H1 (cell line): ENCODE measurements at regions not wholly inside any gene's neighbourhood (a gene's known extent, or its start where the extent isn't known, plus 50 kb on each side); places are given as distances from the start of the nearest gene placed in this dataset.

Experiments used
- CTCF ChIA-PET: fragments of 300-600 bp; sonication (Branson Sonifier 250); formaldehyde crosslinking; loops from one replicate; lab custom pipeline; 2021; ENCODE audit not compliant: partially characterized antibody; lab: Charles Lee
- POLR2A ChIA-PET: fragments of 300-600 bp; sonication (Branson Sonifier 250); formaldehyde crosslinking; loops from one replicate; lab custom pipeline; 2021; ENCODE audit warnings: inconsistent platforms; ENCODE audit not compliant: partially characterized antibody; lab: Charles Lee
- DNase-seq, 2 experiments: peaks; one replicate each; pipeline versions ENCODE4 v3.0.0 to v3.0.0-alpha.2; 2010 to 2022; ENCODE audit warnings: low spot score in 2 of 2, low read depth in 1 of 2, mixed read lengths in 1 of 2
- FAIRE-seq: peaks from 2 replicates; lab custom pipeline; 2011; peaks lifted over from hg19 to GRCh38; lab: Jason Lieb, UNC
- H2AFZ ChIP-seq: 2 replicates; pipeline ENCODE4 v1.8.1; 2012; ENCODE audit warnings: low read length, inconsistent platforms
- H2AK5ac ChIP-seq: 2 replicates; pipeline ENCODE4 v1.6.1; 2013; ENCODE audit warnings: low read depth, low read length
- H2BK120ac ChIP-seq: replicated peaks from 2 replicates; pipeline ENCODE3; 2013; ENCODE audit warnings: low read depth, low read length, inconsistent platforms
- H2BK12ac ChIP-seq: 2 replicates; pipeline ENCODE4 v1.6.1; 2013; ENCODE audit warnings: low read depth, low read length
- H2BK15ac ChIP-seq: 2 replicates; pipeline ENCODE4 v1.6.1; 2013; ENCODE audit warnings: low read length
- H2BK20ac ChIP-seq: 2 replicates; pipeline ENCODE4 v1.6.1; 2013; ENCODE audit warnings: low read length
- H2BK5ac ChIP-seq: 2 replicates; pipeline ENCODE4 v1.6.1; 2013; ENCODE audit warnings: low read depth, low read length
- H3K14ac ChIP-seq: 2 replicates; pipeline ENCODE4 v1.6.1; 2013; ENCODE audit warnings: inconsistent platforms; ENCODE audit not compliant: insufficient read length
- H3K18ac ChIP-seq: 2 replicates; pipeline ENCODE4 v1.6.1; 2013; ENCODE audit warnings: low read length; ENCODE audit errors: extremely low read depth
- H3K23ac ChIP-seq: 2 replicates; pipeline ENCODE4 v1.6.1; 2013; ENCODE audit warnings: inconsistent platforms; ENCODE audit not compliant: insufficient read length
- H3K23me2 ChIP-seq: 2 replicates; pipeline ENCODE4 v1.6.1; 2013; ENCODE audit warnings: low read depth, low read length
- H3K27ac ChIP-seq: 2 replicates; pipeline ENCODE4 v1.6.1; 2011; ENCODE audit warnings: low read depth, low read length, inconsistent platforms
- H3K27me3 ChIP-seq, 4 experiments: replicated peaks in 1 of 4; 1 replicate in 1 of 4; 2 replicates in 3 of 4; pipeline versions ENCODE4 v1.6.1 to v1.8.1; 2011 to 2013; ENCODE audit warnings: low read length in 3 of 4, mild to moderate bottlenecking in 3 of 4, inconsistent platforms in 2 of 4, mixed read lengths in 2 of 4, moderate library complexity in 1 of 4; ENCODE audit not compliant: control insufficient read depth in 3 of 4, insufficient read depth in 3 of 4; ENCODE audit errors: extremely low read depth in 1 of 4
- H3K36me3 ChIP-seq, 4 experiments: 2 replicates each; pipeline versions ENCODE4 v1.6.1 to v1.8.1; 2011 to 2013; ENCODE audit warnings: mild to moderate bottlenecking in 4 of 4, low read length in 3 of 4, moderate library complexity in 2 of 4, control low read depth in 1 of 4, inconsistent platforms in 1 of 4; ENCODE audit not compliant: insufficient read depth in 4 of 4, control insufficient read depth in 2 of 4
- H3K4ac ChIP-seq: replicated peaks from 2 replicates; pipeline ENCODE3; 2013; ENCODE audit warnings: low read length, low read depth, mixed read lengths, inconsistent platforms; ENCODE audit not compliant: insufficient read length
- H3K4me1 ChIP-seq, 4 experiments: replicated peaks in 1 of 4; 1 replicate in 1 of 4; 2 replicates in 3 of 4; pipeline versions ENCODE4 v1.6.1 to v1.8.1; 2011 to 2013; ENCODE audit warnings: low read length in 3 of 4, inconsistent platforms in 2 of 4, mixed read lengths in 1 of 4; ENCODE audit not compliant: insufficient read depth in 4 of 4, control insufficient read depth in 3 of 4
- H3K4me2 ChIP-seq, 2 experiments: 2 replicates each; pipeline versions ENCODE4 v1.6.1 to v1.8.1; 2011 to 2013; ENCODE audit warnings: low read depth in 2 of 2, low read length in 2 of 2, control low read depth in 1 of 2, inconsistent platforms in 1 of 2, mild to moderate bottlenecking in 1 of 2; ENCODE audit not compliant: insufficient read depth in 1 of 2
- H3K4me3 ChIP-seq, 4 experiments: fragments of 200-600, 300-600 bp in 1 of 4; sonication (generic), shearing (Covaris generic), sonication (Bioruptor Twin) in 1 of 4; 2 replicates each; pipeline versions ENCODE4 v1.5.1 to v1.8.1; 2011 to 2016; ENCODE audit warnings: low read length in 4 of 4, low read depth in 3 of 4, control low read depth in 2 of 4, inconsistent platforms in 2 of 4, mild to moderate bottlenecking in 2 of 4, mixed read lengths in 1 of 4, moderate library complexity in 1 of 4; ENCODE audit not compliant: insufficient read depth in 2 of 4; ENCODE audit errors: extremely low read depth in 1 of 4
- H3K56ac ChIP-seq: replicated peaks from 2 replicates; pipeline ENCODE3; 2013; ENCODE audit warnings: low read depth, mild to moderate bottlenecking, mixed read lengths, low read length, inconsistent platforms; ENCODE audit not compliant: insufficient read length
- H3K79me1 ChIP-seq: 2 replicates; pipeline ENCODE4 v1.6.1; 2013; ENCODE audit warnings: low read depth, low read length, control low read depth
- H3K79me2 ChIP-seq, 2 experiments: 2 replicates each; pipeline versions ENCODE4 v1.6.1 to v1.8.1; 2012 to 2013; ENCODE audit warnings: low read length in 2 of 2, mild to moderate bottlenecking in 2 of 2, inconsistent platforms in 1 of 2; ENCODE audit not compliant: insufficient read depth in 2 of 2, control insufficient read depth in 1 of 2
- H3K9ac ChIP-seq, 4 experiments: replicated peaks in 1 of 4; 1 replicate in 1 of 4; 2 replicates in 3 of 4; pipeline versions ENCODE4 v1.6.1 to v1.8.1; 2011 to 2013; ENCODE audit warnings: low read depth in 3 of 4, low read length in 3 of 4, control low read depth in 2 of 4, mild to moderate bottlenecking in 2 of 4, moderate library complexity in 2 of 4, inconsistent platforms in 1 of 4; ENCODE audit errors: extremely low read depth in 1 of 4
- H3K9me3 ChIP-seq, 2 experiments: 2 replicates each; pipeline versions ENCODE4 v1.6.1 to v1.8.1; 2012 to 2013; ENCODE audit warnings: mild to moderate bottlenecking in 2 of 2, moderate library complexity in 2 of 2, control low read depth in 1 of 2, inconsistent platforms in 1 of 2, low read depth in 1 of 2, low read length in 1 of 2, mixed read lengths in 1 of 2; ENCODE audit not compliant: insufficient read depth in 2 of 2
- H4K20me1 ChIP-seq, 2 experiments: replicated peaks in 1 of 2; 2 replicates each; pipeline versions ENCODE3 to v1.8.1; 2011 to 2013; ENCODE audit warnings: inconsistent platforms in 2 of 2, low read length in 2 of 2, mild to moderate bottlenecking in 1 of 2; ENCODE audit not compliant: insufficient read depth in 2 of 2, control insufficient read depth in 1 of 2
- H4K5ac ChIP-seq: 2 replicates; pipeline ENCODE4 v1.6.1; 2013; ENCODE audit warnings: low read length, low read depth, mixed read lengths, inconsistent platforms; ENCODE audit not compliant: insufficient read length
- H4K8ac ChIP-seq: 2 replicates; pipeline ENCODE4 v1.8.0; 2013; ENCODE audit warnings: mild to moderate bottlenecking, moderate library complexity, low read length, inconsistent platforms; ENCODE audit not compliant: insufficient read depth; ENCODE audit errors: extremely low read depth
- H4K91ac ChIP-seq: replicated peaks from 2 replicates; pipeline ENCODE3; 2013; ENCODE audit warnings: low read length, mixed read lengths, inconsistent platforms; ENCODE audit not compliant: insufficient read length
- ASH2L ChIP-seq: fragments of 200-600, 300-600 bp; sonication (generic); IDR thresholded peaks from one replicate; pipeline ENCODE4 v1.7.1; 2017; ENCODE audit warnings: low read length
- CBX5 ChIP-seq: fragments of 300-800, 300-1000 bp; sonication (generic); IDR thresholded peaks from 2 replicates; pipeline ENCODE4 v1.7.1; 2016; ENCODE audit warnings: antibody characterized with exemption, low read length, low read depth
- CHD1 ChIP-seq: IDR thresholded peaks from 2 replicates; pipeline ENCODE4 v1.6.1; 2012; ENCODE audit warnings: low read depth, low read length, improper control_type of control experiment
- FOSL1 ChIP-seq: IDR thresholded peaks from 2 replicates; pipeline ENCODE4 v1.6.1; 2011; ENCODE audit warnings: mild to moderate bottlenecking, low read depth, low read length, moderate library complexity; ENCODE audit not compliant: insufficient read depth
- KDM4A ChIP-seq: IDR thresholded peaks from one replicate; pipeline ENCODE4 v1.7.1; 2012; ENCODE audit warnings: low read depth, mild to moderate bottlenecking, moderate library complexity, low read length, inconsistent platforms; ENCODE audit not compliant: severe bottlenecking
- KDM5A ChIP-seq: fragments of 200-600 bp; IDR thresholded peaks from 2 replicates; pipeline ENCODE4 v1.7.1; 2012; ENCODE audit warnings: mild to moderate bottlenecking, low read length, inconsistent platforms, mixed read lengths
- MAFK ChIP-seq: IDR thresholded peaks from 2 replicates; pipeline ENCODE4 v1.6.1; 2012; ENCODE audit warnings: low read depth, mild to moderate bottlenecking, improper control_type of control experiment, low read length
- POLR2A ChIP-seq, 2 experiments: IDR thresholded peaks; 1 replicate in 1 of 2; 2 replicates in 1 of 2; pipeline ENCODE4 v1.6.1; 2011; ENCODE audit warnings: low read depth in 2 of 2, low read length in 2 of 2, mild to moderate bottlenecking in 2 of 2; ENCODE audit errors: control extremely low read depth in 1 of 2
- RAD21 ChIP-seq, 2 experiments: IDR thresholded peaks in 1 of 2; conservative IDR thresholded peaks in 1 of 2; 2 replicates each; pipeline ENCODE4 v1.6.1; 2011; ENCODE audit warnings: low read depth in 2 of 2, low read length in 2 of 2, improper control_type of control experiment in 1 of 2, inconsistent platforms in 1 of 2, mild to moderate bottlenecking in 1 of 2, moderate library complexity in 1 of 2
- RBBP5 ChIP-seq: IDR thresholded peaks from 2 replicates; pipeline ENCODE4 v1.7.1; 2012; ENCODE audit warnings: low read depth, mild to moderate bottlenecking, inconsistent platforms, low read length, moderate library complexity, borderline replicate concordance
- SRF ChIP-seq: IDR thresholded peaks from 2 replicates; pipeline ENCODE4 v1.6.1; 2011; ENCODE audit warnings: mild to moderate bottlenecking, low read depth, low read length, moderate library complexity
- TEAD4 ChIP-seq: IDR thresholded peaks from 2 replicates; pipeline ENCODE4 v1.6.1; 2012; ENCODE audit warnings: low read depth, low read length, inconsistent platforms, mixed read lengths
- WGBS, 2 experiments: shearing (Covaris generic) in 1 of 2; methylation state at CpG; one replicate each; pipeline versions ENCODE4 v1.1.6 to v1.1.7; 2013 to 2015; ENCODE audit warnings: low lambda C conversion rate in 2 of 2, mixed read lengths in 2 of 2, inconsistent platforms in 1 of 2, low coverage in 1 of 2, missing lambda C conversion rate in 1 of 2; ENCODE audit not compliant: insufficient replicate concordance in 2 of 2, insufficient coverage in 1 of 2, insufficient read length in 1 of 2; ENCODE audit errors: extremely low coverage in 1 of 2, missing lambda C conversion rate in 1 of 2; 5-methylcytosine and 5-hydroxymethylcytosine counted together
- TF ChIP-seq, protein P1 (sequence below): IDR thresholded peaks from 2 replicates; pipeline ENCODE4 v1.6.1; 2011; ENCODE audit warnings: low read depth, mild to moderate bottlenecking, low read length; ENCODE audit not compliant: insufficient read depth

- H4K8ac ChIP-seq: no peak overlapping the region
- no peak for DNase-seq
- no peaks in the 10 kb centered on the region for H3K27me3 ChIP-seq
- no peak overlapping the region for H3K14ac ChIP-seq
- H2BK15ac ChIP-seq: no peak overlapping the region
- no peaks in the 10 kb centered on the region for H3K9me3 ChIP-seq
- peaks cover 0 to 2% (median 0%) of the 10 kb centered on the region in 4 experiments; a peak in 1 of 7 replicates for H3K4me1 ChIP-seq
- no peak overlapping the region for H4K5ac ChIP-seq
- H3K36me3 ChIP-seq: no peaks in the 10 kb centered on the region
- CTCF ChIA-PET: no interaction called here
- no peak overlapping the region for H3K4me2 ChIP-seq
- H3K23ac ChIP-seq: no peak overlapping the region
- no peaks in the 10 kb centered on the region for H3K79me2 ChIP-seq
- no peak overlapping the region for H2BK20ac ChIP-seq
- H2BK120ac ChIP-seq: no peak overlapping the region
- H2BK12ac ChIP-seq: no peak overlapping the region
- no peak overlapping the region for H3K9ac ChIP-seq
- no peak overlapping the region for H3K18ac ChIP-seq
- H3K4ac ChIP-seq: no peak overlapping the region
- no peak overlapping the region for H3K56ac ChIP-seq
- no peaks in the 10 kb centered on the region for H4K20me1 ChIP-seq
- H3K27ac ChIP-seq: no peak overlapping the region
- no peak overlapping the region for H2BK5ac ChIP-seq
- FAIRE-seq: no peak
- H2AK5ac ChIP-seq: no peak overlapping the region
- no peak overlapping the region for H3K4me3 ChIP-seq
- POLR2A ChIA-PET: no interaction called here
- 95% methylated on average over 2 of the region's 2 CpGs; no CpG with 5 or more reads in 1 of the 2 experiments for WGBS, 2 experiments
- no peak for TF ChIP-seq CHD1
- TF ChIP-seq KDM5A: no peak
- no peak for TF ChIP-seq RAD21 (IDR thresholded peaks at IDR 0.05 in 1 of 2, conservative IDR thresholded peaks at IDR 0.05 in 1 of 2; ENCODE audit: low read depth in 2 of 2, low read length in 2 of 2)
- TF ChIP-seq RBBP5: no peak
- TF ChIP-seq ASH2L: no peak
- TF ChIP-seq CBX5: no peak
- TF ChIP-seq MAFK: no peak
- TF ChIP-seq POLR2A (IDR thresholded peaks at IDR 0.05; ENCODE audit: control extremely low read depth in 1 of 2, low read depth in 2 of 2, low read length in 2 of 2): no peak
- no peak for TF ChIP-seq SRF
- no peak for TF ChIP-seq FOSL1
- no peak for TF ChIP-seq TEAD4
- TF ChIP-seq, protein P1, sequence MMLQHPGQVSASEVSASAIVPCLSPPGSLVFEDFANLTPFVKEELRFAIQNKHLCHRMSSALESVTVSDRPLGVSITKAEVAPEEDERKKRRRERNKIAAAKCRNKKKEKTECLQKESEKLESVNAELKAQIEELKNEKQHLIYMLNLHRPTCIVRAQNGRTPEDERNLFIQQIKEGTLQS: no peak
- no peak for TF ChIP-seq KDM4A
- H3K23me2 ChIP-seq: no peaks in the 10 kb centered on the region
- no peak overlapping the region for H2AFZ ChIP-seq
- H3K79me1 ChIP-seq: no peaks in the 10 kb centered on the region
- no peak overlapping the region for H4K91ac ChIP-seq
These were observed 469.3 kb downstream of the C4orf33 start for GRCh38 chr4:129565214-129565613.
